Calu3 (cell line): ENCODE measurements at regions not wholly inside any gene's neighbourhood (a gene's known extent, or its start where the extent isn't known, plus 50 kb on each side); places are given as distances from the start of the nearest gene placed in this dataset.

Source experiments
- BruUV-seq: library from RNA; stranded (reverse); fragments of 400-500 nt; replicated peaks from 2 replicates; lab custom pipeline; 2021; lab: Mats Ljungman, UMichigan
- CTCF ChIA-PET: fragments of 300-600 bp; sonication (Branson Sonifier 250); formaldehyde crosslinking; loops from one replicate; lab custom pipeline; 2022; ENCODE audit warnings: antibody characterized with exemption; lab: Charles Lee
- DNase-seq: peaks from one replicate; pipeline ENCODE4 v3.0.0; 2022
- H3K27ac Mint-ChIP-seq: one replicate; pipeline ENCODE4 v1.8.0; 2022; ENCODE audit warnings: mixed read lengths; ENCODE audit not compliant: unreplicated experiment
- H3K27me3 Mint-ChIP-seq: one replicate; pipeline ENCODE4 v1.8.0; 2022; ENCODE audit warnings: mixed read lengths; ENCODE audit not compliant: unreplicated experiment
- H3K36me3 Mint-ChIP-seq: one replicate; pipeline ENCODE4 v1.8.0; 2022; ENCODE audit warnings: mild to moderate bottlenecking, moderate library complexity, mixed read lengths; ENCODE audit not compliant: insufficient read depth, unreplicated experiment
- H3K4me1 Mint-ChIP-seq: one replicate; pipeline ENCODE4 v1.8.0; 2022; ENCODE audit warnings: mild to moderate bottlenecking, low read depth, mixed read lengths; ENCODE audit not compliant: unreplicated experiment
- H3K4me3 Mint-ChIP-seq: one replicate; pipeline ENCODE4 v1.8.0; 2022; ENCODE audit warnings: mild to moderate bottlenecking, low read depth, moderate library complexity, mixed read lengths; ENCODE audit not compliant: unreplicated experiment
- H3K9me3 Mint-ChIP-seq: one replicate; pipeline ENCODE4 v1.8.0; 2022; ENCODE audit warnings: low read depth, mixed read lengths; ENCODE audit not compliant: unreplicated experiment
- intact Hi-C: fragments of 100-400 bp; cut with micrococcal nuclease; formaldehyde crosslinking; loops from one replicate; pipeline ENCODE4 v1.10.0; 2022; ENCODE audit not compliant: unreplicated experiment
- TF ChIP-seq, protein P1 (sequence below): fragments of 200-600 bp; IDR thresholded peaks from one replicate; pipeline ENCODE4 v1.8.0; 2022; ENCODE audit warnings: antibody characterized with exemption; ENCODE audit not compliant: unreplicated experiment

DNA sequence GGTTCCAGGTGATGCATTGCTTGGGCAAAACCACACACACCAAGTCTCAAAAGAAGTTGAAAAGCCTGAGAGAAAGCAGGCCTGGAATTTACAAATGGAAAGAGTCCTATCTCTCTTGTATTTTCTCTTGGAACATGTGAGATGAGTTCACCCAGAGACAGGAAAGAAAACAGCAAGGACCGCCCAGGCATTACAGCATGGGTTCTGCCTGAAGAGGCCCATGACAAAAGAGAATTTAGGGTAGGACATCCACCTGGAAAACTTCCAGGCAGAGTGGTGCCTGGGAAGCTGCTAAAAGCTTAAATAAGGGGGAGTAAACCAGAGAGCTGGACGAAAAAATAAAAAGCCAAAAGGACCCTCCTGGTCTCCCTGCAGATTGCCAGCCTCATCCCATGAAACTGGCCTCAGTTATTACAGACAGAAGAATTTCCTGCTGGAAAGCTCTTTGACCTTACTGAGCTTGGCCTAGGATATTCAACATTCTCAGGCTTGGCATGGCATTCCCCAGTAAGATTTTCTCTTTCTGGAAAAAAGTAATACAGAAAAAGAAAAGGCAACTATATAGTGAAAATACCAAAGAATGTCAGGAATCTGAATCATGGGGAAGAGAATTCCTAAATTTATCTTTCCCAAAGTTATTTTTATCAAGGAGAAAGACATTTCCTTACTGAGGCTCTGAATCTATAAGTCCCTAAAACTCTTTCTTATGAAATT lies 121.3 kb upstream of the NUDT4 start:
- Mint-ChIP-seq H3K27ac (no peak overlapping the region), H3K4me1 (no peaks in the 10 kb centered on the region), H3K36me3 (no peaks in the 10 kb centered on the region), H3K9me3 (peaks cover 5% of the 10 kb centered on the region), H3K27me3 (no peaks in the 10 kb centered on the region), H3K4me3 (no peak overlapping the region)
- TF ChIP-seq, protein P1, sequence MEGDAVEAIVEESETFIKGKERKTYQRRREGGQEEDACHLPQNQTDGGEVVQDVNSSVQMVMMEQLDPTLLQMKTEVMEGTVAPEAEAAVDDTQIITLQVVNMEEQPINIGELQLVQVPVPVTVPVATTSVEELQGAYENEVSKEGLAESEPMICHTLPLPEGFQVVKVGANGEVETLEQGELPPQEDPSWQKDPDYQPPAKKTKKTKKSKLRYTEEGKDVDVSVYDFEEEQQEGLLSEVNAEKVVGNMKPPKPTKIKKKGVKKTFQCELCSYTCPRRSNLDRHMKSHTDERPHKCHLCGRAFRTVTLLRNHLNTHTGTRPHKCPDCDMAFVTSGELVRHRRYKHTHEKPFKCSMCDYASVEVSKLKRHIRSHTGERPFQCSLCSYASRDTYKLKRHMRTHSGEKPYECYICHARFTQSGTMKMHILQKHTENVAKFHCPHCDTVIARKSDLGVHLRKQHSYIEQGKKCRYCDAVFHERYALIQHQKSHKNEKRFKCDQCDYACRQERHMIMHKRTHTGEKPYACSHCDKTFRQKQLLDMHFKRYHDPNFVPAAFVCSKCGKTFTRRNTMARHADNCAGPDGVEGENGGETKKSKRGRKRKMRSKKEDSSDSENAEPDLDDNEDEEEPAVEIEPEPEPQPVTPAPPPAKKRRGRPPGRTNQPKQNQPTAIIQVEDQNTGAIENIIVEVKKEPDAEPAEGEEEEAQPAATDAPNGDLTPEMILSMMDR: no peak
- intact Hi-C loops: no loop called here
- CTCF ChIA-PET: interaction anchor here (0.6 kb wide), 1 partner anchor 134 kb away, joined by 3 read pairs; no protein-coding TSS in a partner anchor
- no peak for DNase-seq
- BruUV-seq: no TSS peak

DNA sequence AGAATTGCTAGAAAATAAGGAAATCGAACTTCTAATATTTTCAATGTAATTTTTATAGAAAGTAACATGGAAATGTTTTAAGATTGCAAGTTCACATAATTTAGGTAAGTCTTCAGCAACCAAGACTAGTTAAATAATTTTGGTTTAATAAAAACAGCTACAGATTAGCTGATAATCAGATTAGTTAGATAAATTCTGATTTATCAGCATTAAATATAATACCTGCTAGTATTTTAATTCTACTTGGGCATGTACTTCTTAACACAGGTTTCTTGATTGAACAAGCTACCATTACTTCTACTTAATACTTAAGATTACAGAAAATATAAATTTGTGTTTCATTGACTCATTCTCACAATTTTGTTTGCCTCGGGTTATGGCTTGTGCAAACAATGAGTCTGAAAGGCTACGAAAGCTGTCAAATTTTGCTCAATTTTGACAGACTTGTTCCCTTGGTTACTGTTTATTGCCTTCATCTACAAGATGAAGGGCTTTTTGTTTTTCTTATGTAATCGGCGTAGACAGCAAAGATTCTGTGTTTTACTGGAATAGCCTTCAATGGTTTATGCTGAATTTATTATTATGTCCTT lies 116.1 kb upstream of the NUDT4 start:
- TF ChIP-seq, protein P1: no peak
- H3K4me3 Mint-ChIP-seq: no peak overlapping the region
- H3K36me3 Mint-ChIP-seq: no peaks in the 10 kb centered on the region
- no peak overlapping the region for H3K27ac Mint-ChIP-seq
- intact Hi-C loops: no loop called here
- no peaks in the 10 kb centered on the region for H3K4me1 Mint-ChIP-seq
- no peaks in the 10 kb centered on the region for H3K9me3 Mint-ChIP-seq
- H3K27me3 Mint-ChIP-seq: no peaks in the 10 kb centered on the region
- no peak for DNase-seq
- CTCF ChIA-PET: interaction anchor here (0.7 kb wide), 1 partner anchor 18 kb away, joined by 3 read pairs; no protein-coding TSS in a partner anchor
- BruUV-seq: no TSS peak

GRCh38 chr12:93272997-93273396 lies 104.7 kb upstream of the NUDT4 start:
- DNase-seq: no peak
- no peaks in the 10 kb centered on the region for H3K36me3 Mint-ChIP-seq
- TF ChIP-seq, protein P1: no peak
- intact Hi-C loops: no loop called here
- H3K9me3 Mint-ChIP-seq: no peaks in the 10 kb centered on the region
- no TSS peak for BruUV-seq
- CTCF ChIA-PET: interaction anchor here (0.6 to 0.9 kb wide), 2 partner anchors 21 to 84 kb away, joined by 3 to 7 read pairs; no protein-coding TSS in a partner anchor
- H3K27me3 Mint-ChIP-seq: no peaks in the 10 kb centered on the region
- H3K4me3 Mint-ChIP-seq: no peak overlapping the region
- H3K4me1 Mint-ChIP-seq: no peaks in the 10 kb centered on the region
- no peak overlapping the region for H3K27ac Mint-ChIP-seq

DNA sequence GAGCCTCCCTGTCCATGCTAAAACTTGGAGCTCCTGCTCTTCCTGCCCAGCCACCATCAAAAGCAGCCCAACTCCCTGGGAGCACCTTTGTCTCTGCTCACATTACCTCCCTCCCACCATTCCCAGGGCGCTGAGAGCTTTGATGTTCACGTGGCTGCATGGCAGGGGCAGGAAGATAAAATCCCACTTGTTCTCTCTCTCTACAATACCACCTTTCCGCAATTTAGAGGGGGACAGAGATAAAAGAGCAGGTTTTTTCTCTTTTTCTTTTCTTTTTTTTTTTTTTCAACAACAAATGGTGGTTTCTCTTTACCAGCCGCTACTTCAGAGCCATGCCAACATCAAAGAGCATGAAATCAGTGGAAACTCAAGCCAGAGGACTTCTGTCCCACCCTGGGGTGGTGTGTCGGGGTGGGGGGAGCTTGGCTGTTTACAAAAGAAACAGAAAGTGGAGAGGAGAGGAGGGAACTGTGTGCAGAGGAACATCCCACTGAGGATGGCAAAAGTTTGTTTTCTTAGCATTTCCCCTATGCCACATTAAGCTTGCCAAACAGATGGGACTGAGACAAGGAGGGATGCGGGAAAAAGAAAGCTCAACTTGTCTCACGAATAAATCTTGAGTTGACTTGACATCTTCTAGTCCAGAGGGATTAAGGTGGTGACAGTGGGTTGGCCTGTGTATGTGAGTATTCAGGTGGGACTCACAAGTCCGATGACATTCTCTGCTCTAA lies 103.7 kb upstream of the NUDT4 start:
- no peaks in the 10 kb centered on the region for H3K27me3 Mint-ChIP-seq
- no peaks in the 10 kb centered on the region for H3K36me3 Mint-ChIP-seq
- no TSS peak for BruUV-seq
- no peaks in the 10 kb centered on the region for H3K4me1 Mint-ChIP-seq
- TF ChIP-seq, protein P1: no peak
- H3K9me3 Mint-ChIP-seq: no peaks in the 10 kb centered on the region
- no peak overlapping the region for H3K27ac Mint-ChIP-seq
- CTCF ChIA-PET: interaction anchor here (0.7 to 0.9 kb wide), 2 partner anchors 14 to 85 kb away, joined by 4 to 7 read pairs; no protein-coding TSS in a partner anchor
- intact Hi-C loops: no loop called here
- H3K4me3 Mint-ChIP-seq: no peak overlapping the region
- DNase-seq: no peak
